ENCODE measurements at regions not wholly inside any gene's neighbourhood (a gene's known extent, or its start where the extent isn't known, plus 50 kb on each side); places are given as distances from the start of the nearest gene placed in this dataset.

DNA sequence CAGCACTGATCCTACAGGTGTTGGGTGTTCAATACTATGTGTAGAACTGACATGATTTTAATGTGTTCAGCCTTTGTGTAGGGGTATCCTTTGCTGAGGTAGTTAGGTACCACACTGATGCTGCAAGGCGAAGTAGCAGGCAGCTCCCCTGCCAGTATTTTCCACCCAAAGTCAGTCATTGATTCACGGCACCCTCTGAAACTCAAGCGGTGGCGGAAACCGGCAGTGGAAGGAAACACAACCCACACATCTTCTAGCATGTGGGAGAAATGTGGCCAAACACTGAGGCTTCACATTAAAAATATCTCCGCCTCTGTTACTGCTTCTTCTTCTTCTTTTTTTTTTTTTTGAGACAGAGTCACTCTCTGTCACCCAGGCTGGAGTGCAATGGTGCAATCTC, 126.3 kb downstream of the AASDH start:
- Histone ChIP-seq H3K27me3 (ENCODE audit: control insufficient read depth, insufficient read depth, low read length) (no peaks in the 10 kb centered on the region), H3K36me3 (ENCODE audit: control insufficient read depth, insufficient read depth, low read length) (no peaks in the 10 kb centered on the region), H3K4me3 (ENCODE audit: low read depth, low read length) (no peak overlapping the region)
- no peak for DNase-seq (ENCODE audit: low read depth)
- CTCF ChIA-PET = no interaction called here
- POLR2A ChIA-PET = no interaction called here
- TF ChIP-seq, protein P1, sequence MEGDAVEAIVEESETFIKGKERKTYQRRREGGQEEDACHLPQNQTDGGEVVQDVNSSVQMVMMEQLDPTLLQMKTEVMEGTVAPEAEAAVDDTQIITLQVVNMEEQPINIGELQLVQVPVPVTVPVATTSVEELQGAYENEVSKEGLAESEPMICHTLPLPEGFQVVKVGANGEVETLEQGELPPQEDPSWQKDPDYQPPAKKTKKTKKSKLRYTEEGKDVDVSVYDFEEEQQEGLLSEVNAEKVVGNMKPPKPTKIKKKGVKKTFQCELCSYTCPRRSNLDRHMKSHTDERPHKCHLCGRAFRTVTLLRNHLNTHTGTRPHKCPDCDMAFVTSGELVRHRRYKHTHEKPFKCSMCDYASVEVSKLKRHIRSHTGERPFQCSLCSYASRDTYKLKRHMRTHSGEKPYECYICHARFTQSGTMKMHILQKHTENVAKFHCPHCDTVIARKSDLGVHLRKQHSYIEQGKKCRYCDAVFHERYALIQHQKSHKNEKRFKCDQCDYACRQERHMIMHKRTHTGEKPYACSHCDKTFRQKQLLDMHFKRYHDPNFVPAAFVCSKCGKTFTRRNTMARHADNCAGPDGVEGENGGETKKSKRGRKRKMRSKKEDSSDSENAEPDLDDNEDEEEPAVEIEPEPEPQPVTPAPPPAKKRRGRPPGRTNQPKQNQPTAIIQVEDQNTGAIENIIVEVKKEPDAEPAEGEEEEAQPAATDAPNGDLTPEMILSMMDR (IDR thresholded peaks at IDR 0.05; ENCODE audit: insufficient read depth, low read depth, low read length) = no peak

DNA sequence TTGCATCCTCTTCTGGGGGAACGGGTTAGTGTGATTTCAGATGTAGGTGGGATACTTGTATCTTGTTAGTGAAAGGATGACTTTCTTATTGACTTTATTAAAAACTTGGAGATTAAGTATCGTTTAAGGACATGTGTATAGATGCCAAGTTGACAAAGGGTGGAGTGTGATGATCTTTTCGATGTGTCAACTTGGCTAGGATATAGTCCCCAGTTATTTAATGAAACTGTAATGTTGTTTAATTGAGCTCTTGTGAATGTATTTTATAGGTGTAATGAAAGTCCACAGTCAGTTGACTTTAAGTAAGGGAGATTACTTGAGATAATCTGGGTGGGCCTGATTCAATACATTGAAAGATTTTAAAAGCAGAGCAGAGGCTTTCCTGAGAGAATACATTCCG, 127.0 kb downstream of the AASDH start:
- no peaks in the 10 kb centered on the region for H3K36me3 ChIP-seq (ENCODE audit: control insufficient read depth, insufficient read depth, low read length)
- DNase-seq (ENCODE audit: low read depth) = no peak
- ChIA-PET CTCF (no interaction called here), POLR2A (no interaction called here)
- TF ChIP-seq, protein P1 (IDR thresholded peaks at IDR 0.05; ENCODE audit: insufficient read depth, low read depth, low read length) = no peak
- no peak overlapping the region for H3K4me3 ChIP-seq (ENCODE audit: low read depth, low read length)
- no peaks in the 10 kb centered on the region for H3K27me3 ChIP-seq (ENCODE audit: control insufficient read depth, insufficient read depth, low read length)

DNA sequence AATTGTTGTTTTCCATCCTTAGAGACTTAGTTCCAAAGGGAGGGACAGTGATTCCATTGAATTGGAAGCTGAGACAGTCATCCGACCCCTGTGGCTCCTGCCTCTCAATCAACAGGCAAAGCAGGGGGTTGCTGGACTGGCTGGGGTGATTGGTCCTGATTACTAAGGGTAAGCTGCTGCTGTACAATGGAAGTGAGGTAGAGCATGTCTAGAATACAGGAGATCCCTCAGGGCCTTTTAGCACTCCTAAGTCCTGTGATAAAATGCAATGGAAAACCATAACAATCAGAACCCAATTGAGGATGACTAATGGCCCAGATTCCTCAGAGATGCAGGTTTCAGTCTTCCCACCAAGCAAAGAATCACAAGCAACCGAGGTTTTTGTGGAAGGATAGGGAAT, 127.6 kb downstream of the AASDH start:
- TF ChIP-seq, protein P1 (IDR thresholded peaks at IDR 0.05; ENCODE audit: insufficient read depth, low read depth, low read length) = no peak
- POLR2A ChIA-PET = no interaction called here
- CTCF ChIA-PET = no interaction called here
- no peak overlapping the region for H3K4me3 ChIP-seq (ENCODE audit: low read depth, low read length)
- no peak for DNase-seq (ENCODE audit: low read depth)
- H3K36me3 ChIP-seq (ENCODE audit: control insufficient read depth, insufficient read depth, low read length) = no peaks in the 10 kb centered on the region
- no peaks in the 10 kb centered on the region for H3K27me3 ChIP-seq (ENCODE audit: control insufficient read depth, insufficient read depth, low read length)

DNA sequence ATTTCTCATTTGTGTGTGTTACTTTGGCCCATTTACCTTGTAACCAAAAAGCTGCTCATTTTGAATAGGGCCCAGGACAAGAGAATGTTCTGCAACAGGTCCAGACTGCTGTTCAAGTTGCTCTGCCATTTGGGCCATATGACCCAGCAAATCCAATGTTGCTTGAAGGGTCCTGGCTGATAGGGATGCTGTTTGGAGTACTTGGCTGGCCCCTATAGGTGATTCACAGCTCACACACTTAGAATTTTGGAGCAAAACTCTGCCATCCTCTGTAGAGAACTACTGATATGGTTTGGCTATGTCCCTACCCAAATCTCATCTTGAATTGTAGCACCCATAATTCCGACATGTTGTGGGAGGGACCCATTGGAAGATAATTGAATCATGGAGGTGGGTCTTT, 131.5 kb downstream of the AASDH start:
- Histone ChIP-seq H3K4me3 (ENCODE audit: low read depth, low read length) (no peak overlapping the region), H3K36me3 (ENCODE audit: control insufficient read depth, insufficient read depth, low read length) (no peaks in the 10 kb centered on the region), H3K27me3 (ENCODE audit: control insufficient read depth, insufficient read depth, low read length) (no peaks in the 10 kb centered on the region)
- DNase-seq (ENCODE audit: low read depth) = no peak
- TF ChIP-seq, protein P1 (IDR thresholded peaks at IDR 0.05; ENCODE audit: insufficient read depth, low read depth, low read length) = no peak
- CTCF ChIA-PET = no interaction called here
- POLR2A ChIA-PET = no interaction called here

DNA sequence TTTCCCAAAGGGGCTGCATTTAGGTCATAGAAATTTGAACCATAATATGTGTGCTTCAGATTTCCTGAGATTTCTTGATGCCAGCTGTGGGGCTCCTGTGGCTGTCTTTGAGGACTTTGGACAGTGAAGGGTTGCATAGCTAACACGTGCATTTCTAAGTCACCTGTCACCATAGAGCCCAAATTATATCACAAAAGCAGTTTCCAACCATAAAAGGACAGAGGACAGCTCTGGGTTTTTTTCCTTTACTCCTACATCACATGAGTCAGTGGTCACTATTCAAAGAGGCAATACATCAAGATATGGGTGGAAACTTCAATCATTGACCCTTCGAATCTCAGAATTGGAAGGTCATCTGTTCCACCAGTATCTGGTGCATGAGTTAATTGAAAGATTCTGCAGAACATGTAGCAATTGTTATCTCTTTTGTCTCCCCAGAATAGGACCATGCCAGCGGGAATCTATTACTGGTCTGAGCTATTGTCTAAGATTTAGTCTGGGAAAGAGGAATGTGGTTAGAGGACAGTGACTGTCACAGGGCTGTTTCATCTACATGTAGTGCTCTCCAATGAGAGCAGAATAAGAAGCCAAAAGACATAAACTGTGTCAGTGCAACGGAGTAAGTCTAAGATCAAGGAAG, 133.5 kb downstream of the AASDH start:
- no peak for DNase-seq (ENCODE audit: low read depth)
- Histone ChIP-seq H3K27me3 (ENCODE audit: control insufficient read depth, insufficient read depth, low read length) (no peaks in the 10 kb centered on the region), H3K36me3 (ENCODE audit: control insufficient read depth, insufficient read depth, low read length) (no peaks in the 10 kb centered on the region), H3K4me3 (ENCODE audit: low read depth, low read length) (no peak overlapping the region)
- CTCF ChIA-PET = no interaction called here
- POLR2A ChIA-PET = no interaction called here
- TF ChIP-seq, protein P1 (IDR thresholded peaks at IDR 0.05; ENCODE audit: insufficient read depth, low read depth, low read length) = no peak

Measured in BJ (cell line).